ENCODE measurements at regions not wholly inside any gene's neighbourhood (a gene's known extent, or its start where the extent isn't known, plus 50 kb on each side); places are given as distances from the start of the nearest gene placed in this dataset.

GRCh38 chr3:193784822-193785221, 191.8 kb downstream of the OPA1 start:
- intact Hi-C loops (cut with DNase I): loop anchor here (5.0 kb wide), 3 partner anchors 217 to 482 kb away; no protein-coding TSS in a partner anchor
- H3K27ac ChIP-seq (replicated peaks in 1 of 4): no peak overlapping the region
- no peak for TF ChIP-seq EP300 (IDR thresholded peaks at IDR 0.05)
- no peak for TF ChIP-seq CTCF (IDR thresholded peaks at IDR 0.05)
- TF ChIP-seq POLR2AphosphoS5 (IDR thresholded peaks at IDR 0.05): no peak
- no peak for TF ChIP-seq POLR2A (IDR thresholded peaks at IDR 0.05; ENCODE audit: low read depth)
- no peak for DNase-seq (ENCODE audit: extremely low spot score)
- no peaks in the 10 kb centered on the region for H3K27me3 ChIP-seq
- peaks cover 22 to 40% (median 33%) of the 10 kb centered on the region in 4 donors for H3K4me1 ChIP-seq
- WGBS: 86% methylated on average over 1 of the region's 1 CpG
- no peak overlapping the region for H3K4me3 ChIP-seq
- H3K9me3 ChIP-seq: no peaks in the 10 kb centered on the region
- H3K36me3 ChIP-seq: no peaks in the 10 kb centered on the region

- DNase-seq (ENCODE audit: extremely low spot score): no peak
- no peak overlapping the region for H3K4me3 ChIP-seq
- H3K4me1 ChIP-seq: peaks cover 13 to 24% (median 21%) of the 10 kb centered on the region in 4 donors
- H3K9me3 ChIP-seq: no peaks in the 10 kb centered on the region
- 79% methylated on average over 5 of the region's 12 CpGs for WGBS
- no peak overlapping the region for H3K27ac ChIP-seq (replicated peaks in 1 of 4)
- H3K36me3 ChIP-seq: no peaks in the 10 kb centered on the region
- TF ChIP-seq CTCF (IDR thresholded peaks at IDR 0.05): no peak
- no peak for TF ChIP-seq EP300 (IDR thresholded peaks at IDR 0.05)
- TF ChIP-seq POLR2A (IDR thresholded peaks at IDR 0.05; ENCODE audit: low read depth): no peak
- no peak for TF ChIP-seq POLR2AphosphoS5 (IDR thresholded peaks at IDR 0.05)
- no peaks in the 10 kb centered on the region for H3K27me3 ChIP-seq
- intact Hi-C loops (cut with DNase I): loop anchor here (5.0 kb wide), 1 partner anchor 215 kb away; no protein-coding TSS in a partner anchor
Observed at GRCh38 chr3:193787496-193787870, 194.5 kb downstream of the OPA1 start.

- Histone ChIP-seq H3K27ac (replicated peaks in 1 of 4) (peak overlapping the region in 2 of 4 donors; percentile 32 to 59), H3K27me3 (peaks cover 0 to 4% (median 0%) of the 10 kb centered on the region in 4 donors), H3K4me1 (peaks cover 13 to 24% (median 21%) of the 10 kb centered on the region in 4 donors), H3K36me3 (no peaks in the 10 kb centered on the region), H3K9me3 (no peaks in the 10 kb centered on the region), H3K4me3 (no peak overlapping the region)
- no peak for DNase-seq (ENCODE audit: extremely low spot score)
- WGBS: 41% methylated on average over 15 of the region's 15 CpGs
- intact Hi-C loops (cut with DNase I): loop anchor here (2.0 to 5.0 kb wide), 2 partner anchors 214 to 526 kb away; no protein-coding TSS in a partner anchor
- TF ChIP-seq POLR2A (IDR thresholded peaks at IDR 0.05; ENCODE audit: low read depth) (no peak), EP300 (IDR thresholded peaks at IDR 0.05) (no peak), CTCF (IDR thresholded peaks at IDR 0.05) (peak; percentile 77 to 87 (median 79)), POLR2AphosphoS5 (IDR thresholded peaks at IDR 0.05) (peak; percentile 35 to 36)
Observed at GRCh38 chr3:193788189-193788991, 195.4 kb downstream of the OPA1 start.

GRCh38 chr3:193789455-193789854, 196.4 kb downstream of the OPA1 start:
- peaks cover 0 to 4% (median 0%) of the 10 kb centered on the region in 4 donors for H3K27me3 ChIP-seq
- peaks cover 16 to 24% (median 21%) of the 10 kb centered on the region in 4 donors for H3K4me1 ChIP-seq
- H3K27ac ChIP-seq (replicated peaks in 1 of 4): no peak overlapping the region
- H3K9me3 ChIP-seq: no peaks in the 10 kb centered on the region
- H3K36me3 ChIP-seq: no peaks in the 10 kb centered on the region
- intact Hi-C loops (cut with DNase I): loop anchor here (2.0 to 5.0 kb wide), 2 partner anchors 213 to 525 kb away; no protein-coding TSS in a partner anchor
- WGBS: 89% methylated on average over 1 of the region's 1 CpG
- no peak overlapping the region for H3K4me3 ChIP-seq
- DNase-seq (ENCODE audit: extremely low spot score): no peak
- TF ChIP-seq CTCF (IDR thresholded peaks at IDR 0.05): no peak
- TF ChIP-seq POLR2A (IDR thresholded peaks at IDR 0.05; ENCODE audit: low read depth): no peak
